ENCODE measurements at regions not wholly inside any gene's neighbourhood (a gene's known extent, or its start where the extent isn't known, plus 50 kb on each side); places are given as distances from the start of the nearest gene placed in this dataset.

DNA sequence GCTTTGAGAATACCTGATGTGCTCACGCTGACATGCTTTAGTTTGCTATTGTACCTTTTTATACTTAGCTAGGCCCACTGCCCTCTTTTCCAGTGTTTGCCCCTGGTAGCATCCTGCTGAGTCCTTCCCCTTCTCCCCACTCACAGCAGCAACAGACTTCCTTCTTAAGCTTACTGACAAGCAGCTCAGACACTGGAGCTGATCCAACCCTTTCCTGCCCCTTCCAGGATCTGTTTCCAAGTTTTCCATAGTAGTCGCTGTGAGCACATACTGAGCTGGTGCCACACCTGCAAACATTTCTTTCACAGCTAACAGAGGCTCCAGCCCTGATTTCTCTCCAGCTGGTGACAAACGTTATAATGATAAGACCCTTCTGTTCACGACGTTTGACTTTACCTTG lies 991.4 kb upstream of the CELF4 start:
- in situ Hi-C loops (cut with MboI; ENCODE audit: low pct_unique_long_range_greater_than_20kb, low sequenced_read_pairs, unreplicated experiment): no loop called here
- DNase-seq (ENCODE audit: low spot score): no peak
- TF ChIP-seq CTCF (IDR thresholded peaks at IDR 0.05; ENCODE audit: extremely low read depth, insufficient read depth, missing control alignments): no peak

DNA sequence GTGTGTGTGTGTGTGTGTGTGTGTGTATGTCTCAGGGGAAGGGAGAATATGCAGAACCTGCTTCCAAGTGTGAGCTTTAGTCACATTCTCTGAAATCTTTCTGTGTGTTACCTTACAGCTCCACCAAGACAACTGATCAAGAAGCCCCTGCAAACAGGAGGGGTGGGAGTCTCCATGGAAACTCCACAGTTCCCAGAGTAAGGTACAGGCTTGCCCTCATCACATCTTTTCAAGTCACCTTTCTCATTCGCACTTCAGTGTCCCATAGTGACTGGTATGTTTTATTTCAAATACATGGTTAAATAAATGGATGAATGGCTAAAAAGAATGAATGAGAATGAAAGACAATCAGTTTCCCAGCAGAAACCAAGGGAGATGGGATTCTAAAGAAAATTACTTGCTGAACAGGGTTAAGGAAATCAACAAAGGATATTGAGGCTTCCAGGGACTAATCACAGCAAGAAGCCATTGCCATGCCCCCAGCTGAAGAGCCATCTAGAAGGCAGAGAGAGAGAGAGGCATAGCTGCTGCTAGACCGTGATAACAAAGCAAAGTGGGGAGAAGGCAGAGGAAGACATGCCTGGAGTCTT lies 987.2 kb upstream of the CELF4 start:
- DNase-seq (ENCODE audit: low spot score): no peak
- no peak for TF ChIP-seq CTCF (IDR thresholded peaks at IDR 0.05; ENCODE audit: extremely low read depth, insufficient read depth, missing control alignments)
- in situ Hi-C loops (cut with MboI; ENCODE audit: low pct_unique_long_range_greater_than_20kb, low sequenced_read_pairs, unreplicated experiment): no loop called here

DNA sequence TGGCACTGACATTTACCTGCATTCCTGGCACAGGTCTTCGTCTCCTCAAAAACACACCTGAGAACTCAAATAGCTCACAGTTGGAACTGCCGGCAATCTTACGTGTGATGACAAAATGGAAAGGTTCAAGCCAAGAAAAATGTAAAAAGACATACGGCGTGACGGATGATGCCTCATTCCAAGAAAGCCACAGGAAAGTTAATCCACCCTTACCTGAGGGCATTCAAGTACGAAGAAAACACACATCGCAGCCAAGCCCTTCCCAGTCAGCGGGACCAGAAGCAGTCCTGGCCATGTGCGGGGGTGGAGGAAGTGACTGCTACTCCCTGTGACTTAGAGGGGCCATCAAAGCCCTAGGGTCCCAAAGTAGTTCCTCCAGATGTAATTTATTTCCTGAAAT lies 986.3 kb upstream of the CELF4 start:
- TF ChIP-seq CTCF (IDR thresholded peaks at IDR 0.05; ENCODE audit: extremely low read depth, insufficient read depth, missing control alignments): no peak
- DNase-seq (ENCODE audit: low spot score): no peak
- in situ Hi-C loops (cut with MboI; ENCODE audit: low pct_unique_long_range_greater_than_20kb, low sequenced_read_pairs, unreplicated experiment): no loop called here

GRCh38 chr18:38545071-38545470 lies 979.5 kb upstream of the CELF4 start:
- no peak for DNase-seq (ENCODE audit: low spot score)
- peak; percentile 54 for TF ChIP-seq CTCF (IDR thresholded peaks at IDR 0.05; ENCODE audit: extremely low read depth, insufficient read depth, missing control alignments)
- in situ Hi-C loops (cut with MboI; ENCODE audit: low pct_unique_long_range_greater_than_20kb, low sequenced_read_pairs, unreplicated experiment): no loop called here

GRCh38 chr18:38539856-38540255 lies 974.3 kb upstream of the CELF4 start:
- no peak for TF ChIP-seq CTCF (IDR thresholded peaks at IDR 0.05; ENCODE audit: extremely low read depth, insufficient read depth, missing control alignments)
- no peak for DNase-seq (ENCODE audit: low spot score)
- in situ Hi-C loops (cut with MboI; ENCODE audit: low pct_unique_long_range_greater_than_20kb, low sequenced_read_pairs, unreplicated experiment): no loop called here

- no peak for DNase-seq (ENCODE audit: low spot score)
- in situ Hi-C loops (cut with MboI; ENCODE audit: low pct_unique_long_range_greater_than_20kb, low sequenced_read_pairs, unreplicated experiment): no loop called here
- no peak for TF ChIP-seq CTCF (IDR thresholded peaks at IDR 0.05; ENCODE audit: extremely low read depth, insufficient read depth, missing control alignments)
Observed at GRCh38 chr18:38539371-38539770, 973.8 kb upstream of the CELF4 start.

GRCh38 chr18:38534073-38534472 lies 968.5 kb upstream of the CELF4 start:
- no peak for TF ChIP-seq CTCF (IDR thresholded peaks at IDR 0.05; ENCODE audit: extremely low read depth, insufficient read depth, missing control alignments)
- no peak for DNase-seq (ENCODE audit: low spot score)
- in situ Hi-C loops (cut with MboI; ENCODE audit: low pct_unique_long_range_greater_than_20kb, low sequenced_read_pairs, unreplicated experiment): no loop called here
